Uterus (tissue), 3 donors: ENCODE measurements at regions not wholly inside any gene's neighbourhood (a gene's known extent, or its start where the extent isn't known, plus 50 kb on each side); places are given as distances from the start of the nearest gene placed in this dataset.
A peak's percentile ranks its signal among the peaks of the same experiment; 100 is the strongest.

Experiments used
- DNase-seq, 2 donors: peaks; one replicate each; pipeline ENCODE4 v3.0.0-alpha.2; 2019 to 2020
- H3K27ac ChIP-seq, 2 donors: fragments of 200-600 bp; sonication (generic); 1 replicate in 1 of 2; 2 replicates in 1 of 2; pipeline ENCODE4 v1.5.1; 2016 to 2018
- H3K27me3 ChIP-seq, 2 donors: fragments of 200-600 bp; sonication (generic); one replicate each; pipeline ENCODE4 v1.5.1; 2018 to 2019; ENCODE audit warnings: control low read depth in 1 of 2
- H3K36me3 ChIP-seq, 2 donors: fragments of 200-600 bp; sonication (generic); one replicate each; pipeline ENCODE4 v1.5.1; 2019; ENCODE audit warnings: control low read depth in 1 of 2
- H3K4me1 ChIP-seq, 2 donors: fragments of 200-600 bp; sonication (generic); one replicate each; pipeline ENCODE4 v1.5.1; 2018 to 2019; ENCODE audit warnings: control low read depth in 1 of 2
- H3K4me3 ChIP-seq, 2 donors: fragments of 200-600 bp; sonication (generic); 1 replicate in 1 of 2; 2 replicates in 1 of 2; pipeline ENCODE4 v1.5.1; 2018 to 2019; ENCODE audit warnings: mild to moderate bottlenecking in 1 of 2
- H3K9me3 ChIP-seq, 2 donors: fragments of 200-600 bp; sonication (generic); one replicate each; pipeline ENCODE4 v1.5.1; 2019; ENCODE audit warnings: control low read depth in 1 of 2
- CTCF ChIP-seq, 4 experiments: fragments of 200-600 bp in 2 of 4; fragments of 450-650 bp in 2 of 4; sonication (generic) in 2 of 4; IDR thresholded peaks; one replicate each; pipeline ENCODE4 v1.5.1; 2016 to 2019; ENCODE audit warnings: antibody characterized with exemption in 4 of 4, mild to moderate bottlenecking in 2 of 4, moderate library complexity in 1 of 4
- POLR2A ChIP-seq, 2 donors: fragments of 450-650 bp; IDR thresholded peaks; one replicate each; pipeline ENCODE4 v1.6.1; 2016; ENCODE audit warnings: antibody characterized with exemption in 2 of 2, mild to moderate bottlenecking in 1 of 2, moderate library complexity in 1 of 2
- intact Hi-C: fragments of 100-400 bp; cut with DNase I; formaldehyde crosslinking; loops from one replicate; pipeline ENCODE4 v1.15.1; 2023; ENCODE audit warnings: low total_unique reads
- donor health status: DM: yes; HTN: yes; CAD: no.

- Histone ChIP-seq H3K36me3 (no peaks in the 10 kb centered on the region), H3K27me3 (no peaks in the 10 kb centered on the region), H3K9me3 (no peaks in the 10 kb centered on the region), H3K4me3 (no peak overlapping the region), H3K4me1 (no peaks in the 10 kb centered on the region), H3K27ac (no peak overlapping the region)
- no peak for DNase-seq
- intact Hi-C loops: no loop called here
- TF ChIP-seq POLR2A (IDR thresholded peaks at IDR 0.05) (no peak), CTCF (IDR thresholded peaks at IDR 0.05) (no peak)
These were observed 338.1 kb upstream of the MMS22L start for GRCh38 chr6:97621111-97621510.

- no peaks in the 10 kb centered on the region for H3K36me3 ChIP-seq
- no peaks in the 10 kb centered on the region for H3K9me3 ChIP-seq
- H3K27ac ChIP-seq: no peak overlapping the region
- peak in 1 of 2 donors; percentile 12 for DNase-seq
- no peak for TF ChIP-seq POLR2A (IDR thresholded peaks at IDR 0.05)
- no peak for TF ChIP-seq CTCF (IDR thresholded peaks at IDR 0.05)
- no peaks in the 10 kb centered on the region for H3K27me3 ChIP-seq
- intact Hi-C loops: no loop called here
- H3K4me1 ChIP-seq: no peaks in the 10 kb centered on the region
- H3K4me3 ChIP-seq: no peak overlapping the region
These were observed 343.8 kb upstream of the MMS22L start for GRCh38 chr6:97626671-97627441.

- H3K4me1 ChIP-seq: no peaks in the 10 kb centered on the region
- no peak overlapping the region for H3K4me3 ChIP-seq
- no peak for TF ChIP-seq CTCF (IDR thresholded peaks at IDR 0.05)
- no peak for TF ChIP-seq POLR2A (IDR thresholded peaks at IDR 0.05)
- H3K9me3 ChIP-seq: no peaks in the 10 kb centered on the region
- no peak for DNase-seq
- no peaks in the 10 kb centered on the region for H3K27me3 ChIP-seq
- intact Hi-C loops: no loop called here
- no peaks in the 10 kb centered on the region for H3K36me3 ChIP-seq
- H3K27ac ChIP-seq: no peak overlapping the region
These were observed 346.2 kb upstream of the MMS22L start for GRCh38 chr6:97629180-97629579.

- H3K27ac ChIP-seq: no peak overlapping the region
- H3K27me3 ChIP-seq: no peaks in the 10 kb centered on the region
- no peak overlapping the region for H3K4me3 ChIP-seq
- no peak for TF ChIP-seq CTCF (IDR thresholded peaks at IDR 0.05)
- TF ChIP-seq POLR2A (IDR thresholded peaks at IDR 0.05): no peak
- intact Hi-C loops: no loop called here
- no peaks in the 10 kb centered on the region for H3K36me3 ChIP-seq
- no peaks in the 10 kb centered on the region for H3K9me3 ChIP-seq
- H3K4me1 ChIP-seq: no peaks in the 10 kb centered on the region
- DNase-seq: no peak
These were observed 347.6 kb upstream of the MMS22L start for GRCh38 chr6:97630604-97631003.

GRCh38 chr6:97632341-97632740, 349.3 kb upstream of the MMS22L start:
- H3K4me3 ChIP-seq: no peak overlapping the region
- intact Hi-C loops: no loop called here

More at GRCh38 chr6:97632341-97632740, 349.3 kb upstream of the MMS22L start:
- Histone ChIP-seq H3K36me3 (no peaks in the 10 kb centered on the region), H3K27me3 (no peaks in the 10 kb centered on the region), H3K9me3 (no peaks in the 10 kb centered on the region), H3K27ac (no peak overlapping the region), H3K4me1 (no peaks in the 10 kb centered on the region)
- DNase-seq: no peak
- TF ChIP-seq POLR2A (IDR thresholded peaks at IDR 0.05): no peak
- no peak for TF ChIP-seq CTCF (IDR thresholded peaks at IDR 0.05)
